ENCODE measurements at regions not wholly inside any gene's neighbourhood (a gene's known extent, or its start where the extent isn't known, plus 50 kb on each side); places are given as distances from the start of the nearest gene placed in this dataset.

DNA sequence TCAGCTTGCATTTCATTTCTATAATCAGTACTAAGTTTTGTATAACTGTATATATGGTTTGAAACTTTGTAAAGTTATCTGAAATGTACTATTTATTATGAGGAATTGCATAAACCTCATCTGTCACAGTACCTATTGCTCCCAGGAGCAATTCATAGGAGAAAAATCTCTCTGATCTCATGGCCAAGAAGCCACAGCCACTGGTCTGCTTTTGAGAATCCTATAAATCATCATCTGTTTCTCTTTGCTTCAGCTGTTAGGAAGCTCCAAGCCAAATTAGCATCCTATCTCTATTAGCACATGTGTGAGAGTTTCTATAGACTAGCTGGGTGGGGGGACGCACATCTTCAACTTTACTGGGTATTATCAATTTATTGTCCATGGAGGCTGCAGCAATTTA, 210.3 kb downstream of the CYP26B1 start:
- TF ChIP-seq POLR2AphosphoS5 (IDR thresholded peaks at IDR 0.05; ENCODE audit: low read depth, low read length) (no peak), POLR2A (IDR thresholded peaks at IDR 0.05; ENCODE audit: low read depth, low read length) (no peak)
